Esophagus muscularis mucosa (tissue), 4 donors: ENCODE measurements at regions not wholly inside any gene's neighbourhood (a gene's known extent, or its start where the extent isn't known, plus 50 kb on each side); places are given as distances from the start of the nearest gene placed in this dataset.

ENCODE experiments used
- CTCF ChIP-seq, 3 experiments: fragments of 200-600 bp in 2 of 3; fragments of 450-650 bp in 1 of 3; sonication (generic) in 2 of 3; IDR thresholded peaks; one replicate each; pipeline ENCODE4 v1.5.1; 2017 to 2019; ENCODE audit warnings: antibody characterized with exemption in 3 of 3, mild to moderate bottlenecking in 2 of 3, moderate library complexity in 1 of 3
- EP300 ChIP-seq: sonication (generic); formaldehyde crosslinking; IDR thresholded peaks from one replicate; pipeline ENCODE4 v1.6.1; 2017; ENCODE audit warnings: antibody characterized with exemption
- POLR2A ChIP-seq: fragments of 450-650 bp; IDR thresholded peaks from one replicate; pipeline ENCODE4 v1.6.1; 2017; ENCODE audit warnings: antibody characterized with exemption, moderate library complexity, mild to moderate bottlenecking, low read depth
- POLR2AphosphoS5 ChIP-seq, 2 donors: sonication (generic); formaldehyde crosslinking; IDR thresholded peaks; one replicate each; pipeline ENCODE4 v1.6.1; 2017; ENCODE audit warnings: antibody characterized with exemption in 2 of 2

- TF ChIP-seq CTCF (IDR thresholded peaks at IDR 0.05) (no peak), POLR2AphosphoS5 (IDR thresholded peaks at IDR 0.05) (no peak), POLR2A (no peak), EP300 (no peak)
Observed at GRCh38 chr22:44615146-44615545, 86.9 kb upstream of the PRR5 start.
